Right ventricle myocardium inferior (tissue), 1 donor: ENCODE measurements at regions not wholly inside any gene's neighbourhood (a gene's known extent, or its start where the extent isn't known, plus 50 kb on each side); places are given as distances from the start of the nearest gene placed in this dataset.

Source experiments
- ATAC-seq: fragments of 200-7000 bp; cut with Tn5 transposase; one replicate; pipeline ENCODE4 v1.9.1; 2020; ENCODE audit warnings: mild to moderate bottlenecking, moderate library complexity
- DNase-seq: peaks from one replicate; pipeline ENCODE4 v3.0.0; 2021; ENCODE audit errors: missing footprints
- intact Hi-C: fragments of 100-400 bp; cut with DNase I; formaldehyde crosslinking; loops from one replicate; pipeline ENCODE4 v1.11.0; 2022
- donor health status: DM: no; HTN: yes; CAD: no; lungs with severe emphysema.

- ATAC-seq: no peak
- intact Hi-C loops: no loop called here
- DNase-seq: no peak
Observed at GRCh38 chr13:73608711-73609485, 525.3 kb downstream of the KLF12 start.

GRCh38 chr13:73608157-73608516, 526.1 kb downstream of the KLF12 start:
- no peak for ATAC-seq
- no peak for DNase-seq
- intact Hi-C loops: no loop called here

- no peak for DNase-seq
- ATAC-seq: no peak
- intact Hi-C loops: no loop called here
Observed at GRCh38 chr13:73607489-73608156, 526.6 kb downstream of the KLF12 start.

GRCh38 chr13:73603646-73604045, 530.6 kb downstream of the KLF12 start:
- intact Hi-C loops: no loop called here
- DNase-seq (no peak), ATAC-seq (no peak)

- intact Hi-C loops: no loop called here
- ATAC-seq: no peak
- DNase-seq: no peak
Observed at GRCh38 chr13:73602295-73602694, 531.9 kb downstream of the KLF12 start.

GRCh38 chr13:73601708-73602107, 532.5 kb downstream of the KLF12 start:
- no peak for DNase-seq
- intact Hi-C loops: no loop called here
- ATAC-seq: no peak

- ATAC-seq: no peak
- intact Hi-C loops: no loop called here
Observed at GRCh38 chr13:73599232-73600128, 534.7 kb downstream of the KLF12 start.

GRCh38 chr13:73598020-73598712, 536.0 kb downstream of the KLF12 start:
- ATAC-seq (no peak), DNase-seq (no peak)
- intact Hi-C loops: no loop called here

More at GRCh38 chr13:73599232-73600128, 534.7 kb downstream of the KLF12 start:
- DNase-seq: no peak

GRCh38 chr13:73596382-73596781, 537.6 kb downstream of the KLF5 start:
- no peak for DNase-seq
- intact Hi-C loops: no loop called here
- ATAC-seq: no peak

GRCh38 chr13:73593199-73593765, 534.5 kb downstream of the KLF5 start:
- ATAC-seq (no peak), DNase-seq (no peak)
- intact Hi-C loops: no loop called here

GRCh38 chr13:73591861-73592260, 533.1 kb downstream of the KLF5 start:
- DNase-seq (no peak), ATAC-seq (no peak)
- intact Hi-C loops: no loop called here

- intact Hi-C loops: no loop called here
- ATAC-seq (no peak), DNase-seq (no peak)
Observed at GRCh38 chr13:73590795-73591194, 532.0 kb downstream of the KLF5 start.

GRCh38 chr13:73585236-73585635, 526.4 kb downstream of the KLF5 start:
- DNase-seq: no peak
- no peak for ATAC-seq
- intact Hi-C loops: no loop called here

- no peak for DNase-seq
- ATAC-seq: no peak
- intact Hi-C loops: no loop called here
Observed at GRCh38 chr13:73583331-73583730, 524.5 kb downstream of the KLF5 start.

- intact Hi-C loops: no loop called here
- DNase-seq (no peak), ATAC-seq (no peak)
Observed at GRCh38 chr13:73580513-73581267, 521.9 kb downstream of the KLF5 start.

GRCh38 chr13:73579574-73580274, 520.9 kb downstream of the KLF5 start:
- no peak for ATAC-seq
- intact Hi-C loops: no loop called here
- DNase-seq: no peak

- intact Hi-C loops: no loop called here
- ATAC-seq: peak; percentile 37
- no peak for DNase-seq
Observed at GRCh38 chr13:73578251-73578875, 519.6 kb downstream of the KLF5 start.
